IPS DF 6.9 (cell line): ENCODE measurements at regions not wholly inside any gene's neighbourhood (a gene's known extent, or its start where the extent isn't known, plus 50 kb on each side); places are given as distances from the start of the nearest gene placed in this dataset.

Experiments used
- DNase-seq: peaks from one replicate; pipeline ENCODE4 v3.0.0-alpha.2; 2013; ENCODE audit warnings: low read depth, low spot score
- H3K27ac ChIP-seq: one replicate; pipeline ENCODE4 v1.5.1; 2013; ENCODE audit warnings: low read length, control low read depth
- H3K27me3 ChIP-seq: 2 replicates; pipeline ENCODE4 v1.6.1; 2013; ENCODE audit warnings: mild to moderate bottlenecking, low read length; ENCODE audit not compliant: control insufficient read depth, insufficient read depth
- H3K36me3 ChIP-seq: 2 replicates; pipeline ENCODE4 v1.6.1; 2013; ENCODE audit warnings: low read length; ENCODE audit not compliant: control insufficient read depth, insufficient read depth
- H3K4me1 ChIP-seq: 2 replicates; pipeline ENCODE4 v1.6.1; 2013; ENCODE audit warnings: low read length; ENCODE audit not compliant: control insufficient read depth, insufficient read depth
- H3K4me3 ChIP-seq: 2 replicates; pipeline ENCODE4 v1.5.1; 2013; ENCODE audit warnings: mild to moderate bottlenecking, low read length
- H3K9me3 ChIP-seq: 2 replicates; pipeline ENCODE4 v1.6.1; 2013; ENCODE audit warnings: low read length, inconsistent platforms; ENCODE audit not compliant: control insufficient read depth, insufficient read depth
- WGBS: extraction: QIAGEN DNeasy Blood & Tissue Kit; methylation state at CpG from one replicate; pipeline ENCODE4 v1.1.7; 2013; ENCODE audit warnings: mixed read lengths, missing lambda C conversion rate; ENCODE audit not compliant: insufficient read length, insufficient coverage; 5-methylcytosine and 5-hydroxymethylcytosine counted together

DNA sequence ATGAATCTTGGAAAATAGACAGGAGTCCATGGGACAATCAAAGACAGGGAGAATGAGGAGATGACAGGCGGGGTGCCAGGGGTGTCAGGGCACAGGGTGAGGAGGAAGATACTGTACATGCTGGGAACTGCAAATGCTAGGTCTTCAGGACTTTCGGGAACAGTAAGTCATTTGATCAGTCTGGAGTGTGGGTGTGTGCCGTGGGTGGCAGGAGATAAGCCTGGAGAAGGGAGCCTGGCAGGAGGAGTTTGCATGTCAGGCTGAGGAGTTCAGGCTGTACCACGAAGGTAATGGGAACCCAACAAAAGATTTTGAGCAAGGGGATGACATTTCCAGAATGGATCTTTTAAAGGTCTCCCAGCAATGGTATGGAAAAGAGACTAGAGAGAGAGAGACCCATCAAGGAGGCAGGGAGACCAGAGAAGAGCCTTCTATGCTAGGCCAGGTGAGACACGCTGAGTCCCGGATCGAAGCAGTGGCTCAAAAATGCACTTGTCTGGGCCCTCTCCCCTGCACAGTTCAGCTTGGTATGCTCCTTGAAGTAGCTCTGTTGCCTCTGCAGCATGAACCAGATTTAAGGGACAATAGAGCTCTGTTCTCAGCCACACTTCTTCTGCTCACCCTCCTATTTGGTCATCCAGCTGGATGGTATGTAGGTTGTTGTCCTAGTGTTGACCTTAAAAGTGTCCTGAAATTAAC is 77.0 kb upstream of the FER start:
- no peak for DNase-seq
- H3K27ac ChIP-seq, result no peak overlapping the region
- H3K4me1 ChIP-seq, result no peaks in the 10 kb centered on the region
- WGBS, result no CpG with 5 or more reads among the region's 7 CpGs
- no peaks in the 10 kb centered on the region for H3K9me3 ChIP-seq
- no peak overlapping the region for H3K4me3 ChIP-seq
- no peaks in the 10 kb centered on the region for H3K36me3 ChIP-seq
- H3K27me3 ChIP-seq, result no peaks in the 10 kb centered on the region

DNA sequence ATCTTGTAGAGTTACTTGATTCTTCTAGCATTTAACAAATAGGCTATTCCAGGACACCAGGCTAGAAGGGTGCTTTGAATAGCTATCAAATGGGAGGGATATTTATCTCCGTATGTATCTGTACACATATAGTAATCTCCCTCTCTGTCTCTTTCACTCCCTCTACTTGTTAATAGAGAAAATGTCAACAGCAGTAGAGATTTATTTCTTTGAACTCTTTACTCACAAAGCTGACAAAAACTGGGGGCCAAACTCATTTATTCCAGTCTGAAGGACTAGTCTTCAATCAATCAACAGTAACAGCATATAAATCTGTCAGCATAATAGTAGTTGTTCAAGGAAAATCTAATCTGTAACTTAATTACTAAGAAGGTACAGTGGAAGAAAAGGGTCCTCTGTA is 78.2 kb upstream of the FER start:
- no CpG with 5 or more reads among the region's 1 CpG for WGBS
- no peak for DNase-seq
- H3K27me3 ChIP-seq, result no peaks in the 10 kb centered on the region
- H3K4me1 ChIP-seq, result no peaks in the 10 kb centered on the region
- H3K4me3 ChIP-seq, result no peak overlapping the region
- no peaks in the 10 kb centered on the region for H3K9me3 ChIP-seq
- H3K27ac ChIP-seq, result no peak overlapping the region
- H3K36me3 ChIP-seq, result no peaks in the 10 kb centered on the region

DNA sequence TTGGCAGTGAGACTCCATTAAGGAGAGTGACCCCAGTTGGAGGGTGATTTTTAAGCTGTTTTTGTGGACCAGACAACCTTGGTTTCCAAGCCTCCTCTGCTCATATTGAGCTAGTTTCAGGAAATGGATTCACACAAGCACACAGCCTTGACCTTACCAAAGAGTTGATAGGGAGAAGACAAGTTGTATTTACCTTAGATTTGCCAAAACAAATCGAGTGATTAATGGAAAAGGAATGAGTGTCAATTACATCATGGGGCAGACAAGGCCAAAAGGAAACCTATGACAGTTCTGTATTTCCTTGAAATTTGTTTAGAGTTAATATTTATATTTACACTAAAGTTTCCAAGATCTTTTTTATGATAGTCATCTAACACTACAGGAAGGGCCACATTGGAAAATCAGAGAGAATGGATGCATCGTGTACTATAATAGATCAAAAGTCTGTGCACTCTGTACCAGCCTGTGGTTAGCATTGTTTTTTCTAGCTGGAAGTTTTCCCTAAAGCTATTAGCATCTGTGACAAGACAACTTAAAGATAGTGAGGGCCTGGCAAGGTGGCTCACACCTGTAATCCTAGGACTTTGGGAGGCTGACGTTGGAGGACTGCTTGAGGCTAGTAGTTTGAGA is 86.0 kb upstream of the FER start:
- WGBS, result no CpG with 5 or more reads among the region's 3 CpGs
- no peak for DNase-seq
- Histone ChIP-seq H3K4me3 (no peak overlapping the region), H3K27me3 (no peaks in the 10 kb centered on the region), H3K4me1 (no peaks in the 10 kb centered on the region), H3K36me3 (no peaks in the 10 kb centered on the region), H3K9me3 (no peaks in the 10 kb centered on the region), H3K27ac (no peak overlapping the region)

DNA sequence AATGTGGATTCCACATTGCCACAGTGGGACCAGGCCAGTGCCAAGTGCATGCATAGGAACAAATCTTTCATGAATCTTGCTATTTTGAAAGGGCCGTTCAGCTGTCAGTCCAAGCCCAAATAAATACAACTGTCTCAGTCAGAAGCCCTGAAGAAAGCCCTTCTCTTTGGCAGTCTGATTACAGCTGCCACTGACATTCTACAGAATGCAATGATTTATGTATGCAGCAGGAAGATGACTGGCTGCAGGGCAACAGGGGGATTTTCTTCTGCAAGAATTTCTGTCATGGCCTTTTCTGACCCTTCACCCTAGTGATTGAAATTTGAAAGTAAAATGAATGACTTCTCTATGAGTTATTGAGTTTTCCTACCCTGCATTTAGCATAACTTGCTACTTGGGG is 86.7 kb upstream of the FER start:
- no peak for DNase-seq
- WGBS, result no CpG with 5 or more reads among the region's 1 CpG
- H3K36me3 ChIP-seq, result no peaks in the 10 kb centered on the region
- H3K9me3 ChIP-seq, result no peaks in the 10 kb centered on the region
- H3K27me3 ChIP-seq, result no peaks in the 10 kb centered on the region
- no peak overlapping the region for H3K27ac ChIP-seq
- no peaks in the 10 kb centered on the region for H3K4me1 ChIP-seq
- no peak overlapping the region for H3K4me3 ChIP-seq

DNA sequence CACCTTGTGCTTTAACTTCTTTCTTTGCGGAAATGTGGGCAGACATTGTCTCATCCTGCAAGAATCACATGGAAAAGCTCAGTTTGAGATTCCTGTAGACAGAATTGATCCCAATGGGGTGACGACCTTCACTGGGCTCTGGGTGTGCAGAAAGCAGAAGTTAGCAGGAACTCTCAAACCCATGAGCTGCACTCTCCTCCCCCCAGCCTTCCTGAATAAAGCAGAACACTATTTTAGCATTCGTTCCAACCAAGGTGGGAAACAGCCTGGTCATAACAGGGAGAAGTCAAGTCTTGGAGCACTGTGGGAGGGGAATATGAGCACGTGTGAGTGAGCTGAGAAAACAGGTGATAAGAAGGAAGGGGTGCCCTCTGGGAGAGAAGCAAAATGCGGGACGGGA is 87.4 kb upstream of the FER start:
- DNase-seq, result no peak
- WGBS, result no CpG with 5 or more reads among the region's 6 CpGs

DNA sequence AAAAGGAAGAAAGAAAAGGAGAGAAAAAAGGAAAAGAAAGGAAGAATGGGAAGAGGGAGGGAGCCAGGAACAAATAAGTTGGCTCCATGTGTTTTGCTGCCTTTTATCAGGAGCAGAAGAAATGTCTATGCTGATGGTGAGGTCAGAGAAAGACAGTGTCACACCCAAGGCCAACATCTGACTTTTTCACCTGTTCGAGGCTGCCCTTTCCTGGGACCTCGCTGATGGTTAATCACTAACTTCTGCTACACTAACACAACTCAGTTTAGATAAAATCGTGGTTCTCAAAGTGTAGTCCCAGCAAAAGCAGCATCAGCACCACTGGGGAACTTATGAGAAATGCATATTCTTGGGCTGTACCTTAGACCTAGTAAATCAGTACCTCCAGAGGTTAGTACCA is 88.2 kb upstream of the FER start:
- Histone ChIP-seq H3K9me3 (no peaks in the 10 kb centered on the region), H3K4me3 (no peak overlapping the region), H3K36me3 (no peaks in the 10 kb centered on the region), H3K27ac (no peak overlapping the region), H3K4me1 (no peaks in the 10 kb centered on the region), H3K27me3 (no peaks in the 10 kb centered on the region)
- DNase-seq, result no peak
- WGBS, result no CpG with 5 or more reads among the region's 3 CpGs

More for the DNA sequence above, 87.4 kb upstream of the FER start:
- Histone ChIP-seq H3K27ac (no peak overlapping the region), H3K36me3 (no peaks in the 10 kb centered on the region), H3K9me3 (no peaks in the 10 kb centered on the region), H3K27me3 (no peaks in the 10 kb centered on the region), H3K4me1 (no peaks in the 10 kb centered on the region), H3K4me3 (no peak overlapping the region)

DNA sequence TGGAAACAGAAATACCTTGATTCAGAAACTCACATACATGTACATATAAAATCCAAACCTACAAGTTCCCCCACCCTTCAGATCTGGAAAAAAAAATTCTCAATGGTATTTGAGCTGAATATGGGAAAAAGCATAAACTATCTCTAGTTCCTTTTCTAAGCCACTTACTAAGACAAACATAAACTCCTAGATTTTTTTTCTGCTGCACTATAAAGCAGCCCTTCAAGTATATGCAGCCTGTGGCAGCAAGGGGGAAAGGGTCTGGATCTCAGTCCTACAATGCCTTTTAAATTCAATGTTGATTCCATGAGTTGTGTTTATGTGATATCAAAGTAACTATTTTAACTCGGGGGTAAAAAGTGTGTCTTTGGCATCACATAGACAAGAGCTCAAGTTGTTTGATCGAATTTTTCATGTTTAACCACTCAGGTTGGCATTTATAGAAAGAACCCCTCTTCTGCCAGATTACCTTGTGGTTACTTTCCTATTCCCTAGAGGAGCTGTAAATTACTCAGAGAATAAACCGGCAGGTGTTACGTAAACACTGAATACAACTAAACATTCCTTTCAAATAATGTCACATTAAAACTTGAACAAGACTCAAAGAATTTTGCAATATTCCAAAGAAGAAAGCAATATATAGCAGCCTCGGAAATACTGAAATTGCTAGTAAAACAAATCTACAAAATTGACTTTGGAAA is 91.8 kb upstream of the FER start:
- Histone ChIP-seq H3K9me3 (no peaks in the 10 kb centered on the region), H3K27ac (no peak overlapping the region), H3K4me1 (no peaks in the 10 kb centered on the region), H3K36me3 (no peaks in the 10 kb centered on the region), H3K4me3 (no peak overlapping the region), H3K27me3 (no peaks in the 10 kb centered on the region)
- DNase-seq, result no peak
- no CpG with 5 or more reads among the region's 5 CpGs for WGBS

DNA sequence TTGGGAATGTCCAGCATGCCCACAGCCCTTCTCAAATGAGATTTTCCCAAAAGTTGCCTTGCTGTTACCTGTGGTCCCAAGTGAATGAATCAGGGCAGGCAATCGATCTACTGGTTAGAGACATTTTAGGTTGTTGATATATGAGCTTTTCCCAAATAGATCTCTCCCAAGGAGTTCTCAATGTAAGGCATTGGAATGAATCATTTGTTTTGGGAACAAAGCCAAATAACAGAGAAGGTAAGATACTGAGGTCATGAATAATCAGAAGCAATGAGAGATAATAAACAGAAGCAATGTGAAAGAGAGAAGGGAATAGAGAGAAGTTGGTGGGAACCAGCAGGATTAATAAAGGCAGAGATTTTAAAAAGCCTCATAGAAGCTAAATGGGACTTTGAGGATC is 93.6 kb upstream of the FER start:
- no peaks in the 10 kb centered on the region for H3K36me3 ChIP-seq

DNA sequence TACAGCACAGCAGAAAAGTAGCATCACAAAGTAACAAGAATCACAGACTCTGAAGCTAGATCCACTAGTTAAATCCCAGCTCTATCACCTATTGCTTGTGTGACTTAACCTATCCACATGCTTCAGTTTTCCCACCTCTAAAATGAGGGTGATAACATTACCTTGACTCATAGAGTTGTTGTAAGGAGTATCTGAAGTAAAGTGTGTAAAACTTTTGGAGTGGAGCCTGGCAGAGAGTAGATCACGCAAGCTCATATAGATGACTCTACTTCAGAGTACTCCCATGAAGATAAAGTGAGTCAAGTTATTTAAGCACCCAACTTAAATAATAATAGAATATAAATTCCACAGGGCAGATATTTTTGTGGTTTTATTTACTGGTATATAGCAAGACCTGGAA is 94.5 kb upstream of the FER start:
- H3K4me3 ChIP-seq, result no peak overlapping the region
- H3K9me3 ChIP-seq, result no peaks in the 10 kb centered on the region
- H3K27me3 ChIP-seq, result no peaks in the 10 kb centered on the region
- no peak overlapping the region for H3K27ac ChIP-seq
- no CpG with 5 or more reads among the region's 1 CpG for WGBS
- DNase-seq, result no peak
- no peaks in the 10 kb centered on the region for H3K4me1 ChIP-seq
- H3K36me3 ChIP-seq, result no peaks in the 10 kb centered on the region

More for the DNA sequence above, 93.6 kb upstream of the FER start:
- Histone ChIP-seq H3K9me3 (no peaks in the 10 kb centered on the region), H3K4me1 (no peaks in the 10 kb centered on the region), H3K27me3 (no peaks in the 10 kb centered on the region), H3K4me3 (no peak overlapping the region), H3K27ac (no peak overlapping the region)
- no CpG with 5 or more reads among the region's 1 CpG for WGBS
- DNase-seq, result no peak

DNA sequence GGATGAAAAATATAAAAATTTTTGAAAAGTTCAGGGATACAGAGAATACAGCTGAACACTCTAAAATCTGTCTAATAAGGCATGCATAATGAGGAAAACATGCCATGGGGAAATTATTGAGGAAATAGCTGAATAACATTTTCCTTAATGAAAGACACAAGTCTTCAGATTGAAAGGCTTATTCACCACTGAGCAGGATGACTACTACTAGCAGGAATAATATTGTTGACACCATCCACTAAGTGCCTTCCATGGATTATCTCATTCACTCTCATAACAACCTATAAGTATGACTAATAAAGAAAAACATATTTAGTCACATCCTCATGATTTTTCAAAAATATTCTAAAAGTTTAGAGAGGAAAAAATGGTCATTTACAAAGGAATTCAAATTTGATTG is 96.7 kb upstream of the FER start:
- Histone ChIP-seq H3K36me3 (no peaks in the 10 kb centered on the region), H3K4me3 (no peak overlapping the region), H3K27me3 (no peaks in the 10 kb centered on the region), H3K27ac (no peak overlapping the region), H3K4me1 (no peaks in the 10 kb centered on the region), H3K9me3 (no peaks in the 10 kb centered on the region; the same call in 1 of the 2 replicates)
- no peak for DNase-seq
